IMR-90 (cell line): ENCODE measurements at regions not wholly inside any gene's neighbourhood (a gene's known extent, or its start where the extent isn't known, plus 50 kb on each side); places are given as distances from the start of the nearest gene placed in this dataset.

Experiments
- ATAC-seq: fragments of 200-7000 bp; cut with Tn5 transposase; 2 replicates; pipeline ENCODE4 v1.9.1; 2020; ENCODE audit warnings: low read depth, mild to moderate bottlenecking, moderate library complexity
- BruUV-seq: library from RNA; stranded (reverse); fragments of 400-500 nt; replicated peaks from 2 replicates; lab custom pipeline; 2021; lab: Mats Ljungman, UMichigan
- CTCF ChIA-PET: fragments of 300-600 bp; formaldehyde crosslinking; extraction: SDS; loops from one replicate; lab custom pipeline; 2021; ENCODE audit warnings: antibody characterized with exemption; lab: Yijun Ruan, JAX
- POLR2A ChIA-PET: fragments of 300-600 bp; sonication (Branson Sonifier 250); formaldehyde crosslinking; loops from one replicate; lab custom pipeline; 2022; ENCODE audit warnings: antibody characterized with exemption; ENCODE audit not compliant: unreplicated experiment; lab: Charles Lee
- DNase-seq: peaks from one replicate; pipeline ENCODE4 v3.0.0; 2013
- H2AFZ ChIP-seq: replicated peaks from 2 replicates; pipeline ENCODE3; 2013; ENCODE audit warnings: low read length, mild to moderate bottlenecking; ENCODE audit not compliant: poor library complexity
- H2AK5ac ChIP-seq: 2 replicates; pipeline ENCODE4 v1.6.1; 2013; ENCODE audit warnings: low read depth, low read length, inconsistent platforms
- H2AK9ac ChIP-seq: replicated peaks from 2 replicates; pipeline ENCODE3; 2013; ENCODE audit warnings: mild to moderate bottlenecking, low read depth, low read length, moderate library complexity; ENCODE audit not compliant: poor library complexity
- H2BK120ac ChIP-seq: 2 replicates; pipeline ENCODE4 v1.6.1; 2013; ENCODE audit warnings: low read depth, low read length, inconsistent platforms
- H2BK15ac ChIP-seq: 3 replicates; pipeline ENCODE4 v1.6.1; 2013; ENCODE audit warnings: low read depth, low read length, inconsistent platforms
- H2BK20ac ChIP-seq: 2 replicates; pipeline ENCODE4 v1.6.1; 2013; ENCODE audit warnings: low read depth, mild to moderate bottlenecking, inconsistent platforms, low read length, moderate library complexity
- H2BK5ac ChIP-seq: 2 replicates; pipeline ENCODE4 v1.6.1; 2013; ENCODE audit warnings: mild to moderate bottlenecking, low read depth, low read length, inconsistent platforms; ENCODE audit not compliant: poor library complexity, severe bottlenecking
- H3K14ac ChIP-seq: replicated peaks from 2 replicates; pipeline ENCODE4 v1.6.1; 2013; ENCODE audit warnings: low read depth, low read length, inconsistent platforms
- H3K18ac ChIP-seq: 2 replicates; pipeline ENCODE4 v1.6.1; 2013; ENCODE audit warnings: low read depth, low read length, control low read depth
- H3K23ac ChIP-seq: 2 replicates; pipeline ENCODE4 v1.6.1; 2013; ENCODE audit warnings: low read depth, low read length, inconsistent platforms
- H3K27ac ChIP-seq: 2 replicates; pipeline ENCODE4 v1.5.1; 2013; ENCODE audit warnings: mild to moderate bottlenecking, control low read depth, low read length; ENCODE audit not compliant: insufficient read depth
- H3K27me3 ChIP-seq: 2 replicates; pipeline ENCODE4 v1.6.1; 2013; ENCODE audit warnings: low read length; ENCODE audit not compliant: control insufficient read depth, insufficient read depth
- H3K36me3 ChIP-seq: 2 replicates; pipeline ENCODE4 v1.6.1; 2013; ENCODE audit warnings: low read length, mixed read lengths; ENCODE audit not compliant: control insufficient read depth, insufficient read depth
- H3K4ac ChIP-seq: 2 replicates; pipeline ENCODE4 v1.6.1; 2013; ENCODE audit warnings: low read depth, low read length, inconsistent platforms
- H3K4me1 ChIP-seq: 2 replicates; pipeline ENCODE4 v1.6.1; 2013; ENCODE audit warnings: low read length, mixed read lengths; ENCODE audit not compliant: control insufficient read depth, insufficient read depth
- H3K4me2 ChIP-seq: 2 replicates; pipeline ENCODE4 v1.6.1; 2013; ENCODE audit warnings: low read depth, mild to moderate bottlenecking, control low read depth, low read length, moderate library complexity
- H3K4me3 ChIP-seq: 2 replicates; pipeline ENCODE4 v1.5.1; 2013; ENCODE audit warnings: low read depth, mild to moderate bottlenecking, control low read depth, low read length, moderate library complexity; ENCODE audit not compliant: insufficient read depth
- H3K56ac ChIP-seq: 2 replicates; pipeline ENCODE4 v1.6.1; 2013; ENCODE audit warnings: low read length, inconsistent platforms; ENCODE audit not compliant: insufficient read depth; ENCODE audit errors: extremely low read depth
- H3K79me1 ChIP-seq, 2 experiments: 2 replicates each; pipeline ENCODE4 v1.6.1; 2013; ENCODE audit warnings: low read length in 2 of 2, inconsistent platforms in 1 of 2, low read depth in 1 of 2
- H3K9ac ChIP-seq: 2 replicates; pipeline ENCODE4 v1.6.1; 2013; ENCODE audit warnings: low read depth, low read length, control low read depth
- H3K9me1 ChIP-seq: 2 replicates; pipeline ENCODE4 v1.6.1; 2013; ENCODE audit warnings: low read length, inconsistent platforms; ENCODE audit not compliant: insufficient read depth
- H3K9me3 ChIP-seq: 2 replicates; pipeline ENCODE4 v1.6.1; 2013; ENCODE audit warnings: low read length; ENCODE audit not compliant: control insufficient read depth, insufficient read depth
- H4K20me1 ChIP-seq: 2 replicates; pipeline ENCODE4 v1.6.1; 2013; ENCODE audit warnings: low read length, inconsistent platforms; ENCODE audit not compliant: insufficient read depth
- H4K5ac ChIP-seq: 2 replicates; pipeline ENCODE4 v1.6.1; 2013; ENCODE audit warnings: mild to moderate bottlenecking, low read depth, low read length, control low read depth
- H4K8ac ChIP-seq, 2 experiments: 2 replicates each; pipeline ENCODE4 v1.6.1; 2013; ENCODE audit warnings: low read depth in 2 of 2, low read length in 2 of 2, control low read depth in 1 of 2, inconsistent platforms in 1 of 2
- H4K91ac ChIP-seq: 2 replicates; pipeline ENCODE4 v1.6.1; 2013; ENCODE audit warnings: low read depth, low read length, inconsistent platforms; ENCODE audit not compliant: insufficient read depth
- CEBPB ChIP-seq: IDR thresholded peaks from 2 replicates; pipeline ENCODE4 v1.6.1; 2012; ENCODE audit warnings: low read depth, low read length, improper control_type of control experiment
- MAFK ChIP-seq: IDR thresholded peaks from 2 replicates; pipeline ENCODE4 v1.6.1; 2012; ENCODE audit warnings: low read depth, low read length, improper control_type of control experiment
- MAZ ChIP-seq: IDR thresholded peaks from 2 replicates; pipeline ENCODE4 v1.6.1; 2012; ENCODE audit warnings: low read depth, mild to moderate bottlenecking, low read length, improper control_type of control experiment, moderate library complexity, borderline replicate concordance
- NFE2L2 ChIP-seq: fragments of 150-350 bp; IDR thresholded peaks from 2 replicates; pipeline ENCODE4 v1.6.1; 2016; ENCODE audit warnings: low read depth, mild to moderate bottlenecking, low read length
- USF2 ChIP-seq: fragments of 150-350 bp; IDR thresholded peaks from 2 replicates; pipeline ENCODE4 v1.6.1; 2017; ENCODE audit warnings: mild to moderate bottlenecking, antibody characterized with exemption, low read length, low read depth
- WGBS, 2 experiments: methylation state at CpG; one replicate each; pipeline versions ENCODE4 v1.1.5 to v1.1.7; 2013; ENCODE audit warnings: missing lambda C conversion rate in 2 of 2; ENCODE audit not compliant: insufficient read length in 1 of 2; ENCODE audit errors: extremely low coverage in 2 of 2; 5-methylcytosine and 5-hydroxymethylcytosine counted together
- dilution Hi-C: fragments of 300-500 bp; cut with HindIII; formaldehyde crosslinking; loops from one replicate; pipeline ENCODE4 v1.14.3; 2018; ENCODE audit warnings: low sequenced_read_pairs; ENCODE audit not compliant: unreplicated experiment
- in situ Hi-C: fragments of 300-500 bp; cut with MboI; formaldehyde crosslinking; loops from 3 replicates; pipeline ENCODE4 v1.14.3; 2019; ENCODE audit warnings: low sequenced_read_pairs, inconsistent platforms, mixed read lengths
- intact Hi-C: fragments of 100-400 bp; cut with micrococcal nuclease; formaldehyde crosslinking; loops from 2 replicates; pipeline ENCODE4 v1.10.0; 2022

GRCh38 chr5:116658830-116659229 is 84.2 kb upstream of the SEMA6A start:
- no CpG with 5 or more reads among the region's 1 CpG for WGBS, 2 experiments
- intact Hi-C loops (no loop called here), dilution Hi-C loops (no loop called here), in situ Hi-C loops (no loop called here)
- Histone ChIP-seq H3K9me1 (no peaks in the 10 kb centered on the region), H2AK9ac (no peak overlapping the region), H4K20me1 (no peaks in the 10 kb centered on the region), H3K4me1 (no peaks in the 10 kb centered on the region), H3K18ac (no peak overlapping the region), H2AFZ (no peak overlapping the region), H3K27ac (no peak overlapping the region), H4K5ac (no peak overlapping the region), H4K91ac (no peak overlapping the region), H3K4me2 (no peak overlapping the region), H3K27me3 (no peaks in the 10 kb centered on the region), H3K56ac (no peak overlapping the region), H3K14ac (no peak overlapping the region), H3K4ac (no peak overlapping the region), H2BK5ac (no peak overlapping the region), H3K4me3 (no peak overlapping the region), H2BK20ac (no peak overlapping the region), H3K23ac (no peak overlapping the region), H3K79me1 (no peaks in the 10 kb centered on the region), H2AK5ac (no peak overlapping the region), H3K9ac (no peak overlapping the region), H3K36me3 (no peaks in the 10 kb centered on the region), H4K8ac (no peak overlapping the region), H2BK15ac (no peak overlapping the region), H2BK120ac (no peak overlapping the region), H3K9me3 (peaks cover 16% of the 10 kb centered on the region)
- POLR2A ChIA-PET = no interaction called here
- DNase-seq (no peak), ATAC-seq (no peak)
- CTCF ChIA-PET = no interaction called here
- BruUV-seq = no TSS peak
- TF ChIP-seq NFE2L2 = no peak
- no peak for TF ChIP-seq MAZ
- no peak for TF ChIP-seq MAFK
- TF ChIP-seq CEBPB = no peak
- no peak for TF ChIP-seq USF2
